ENCODE measurements at regions not wholly inside any gene's neighbourhood (a gene's known extent, or its start where the extent isn't known, plus 50 kb on each side); places are given as distances from the start of the nearest gene placed in this dataset.

GRCh38 chr6:10248378-10248843 is 166.5 kb downstream of the TFAP2A start:
- in situ Hi-C loops (cut with MboI; ENCODE audit: low sequenced_read_pairs): no loop called here

GRCh38 chr6:10237298-10238038 is 177.4 kb downstream of the TFAP2A start:
- in situ Hi-C loops (cut with MboI; ENCODE audit: low sequenced_read_pairs): no loop called here

- in situ Hi-C loops (cut with MboI; ENCODE audit: low sequenced_read_pairs): no loop called here
Observed at GRCh38 chr6:10235344-10235743, 179.5 kb downstream of the TFAP2A start.

- in situ Hi-C loops (cut with MboI; ENCODE audit: low sequenced_read_pairs): no loop called here
Observed at GRCh38 chr6:10230531-10230930, 184.3 kb downstream of the TFAP2A start.

GRCh38 chr6:10223841-10224240 is 191.0 kb downstream of the TFAP2A start:
- in situ Hi-C loops (cut with MboI; ENCODE audit: low sequenced_read_pairs): no loop called here

- in situ Hi-C loops (cut with MboI; ENCODE audit: low sequenced_read_pairs): no loop called here
Observed at GRCh38 chr6:10221178-10221577, 193.7 kb downstream of the TFAP2A start.

- in situ Hi-C loops (cut with MboI; ENCODE audit: low sequenced_read_pairs): no loop called here
Observed at GRCh38 chr6:10219510-10219909, 195.4 kb downstream of the TFAP2A start.

GRCh38 chr6:10217111-10217510 is 197.8 kb downstream of the TFAP2A start:
- in situ Hi-C loops (cut with MboI; ENCODE audit: low sequenced_read_pairs): no loop called here

GRCh38 chr6:10215326-10216110 is 199.4 kb downstream of the TFAP2A start:
- in situ Hi-C loops (cut with MboI; ENCODE audit: low sequenced_read_pairs): no loop called here

- in situ Hi-C loops (cut with MboI; ENCODE audit: low sequenced_read_pairs): no loop called here
Observed at GRCh38 chr6:10210052-10210451, 204.8 kb downstream of the TFAP2A start.

- in situ Hi-C loops (cut with MboI; ENCODE audit: low sequenced_read_pairs): no loop called here
Observed at GRCh38 chr6:10205892-10206291, 209.0 kb downstream of the TFAP2A start.

GRCh38 chr6:10205120-10205519 is 209.8 kb downstream of the TFAP2A start:
- in situ Hi-C loops (cut with MboI; ENCODE audit: low sequenced_read_pairs): no loop called here

- in situ Hi-C loops (cut with MboI; ENCODE audit: low sequenced_read_pairs): no loop called here
Observed at GRCh38 chr6:10203651-10204050, 211.2 kb downstream of the TFAP2A start.

GRCh38 chr6:10202581-10202980 is 212.3 kb downstream of the TFAP2A start:
- in situ Hi-C loops (cut with MboI; ENCODE audit: low sequenced_read_pairs): no loop called here

- in situ Hi-C loops (cut with MboI; ENCODE audit: low sequenced_read_pairs): no loop called here
Observed at GRCh38 chr6:10201606-10202510, 213.0 kb downstream of the TFAP2A start.

- in situ Hi-C loops (cut with MboI; ENCODE audit: low sequenced_read_pairs): no loop called here
Observed at GRCh38 chr6:10196090-10196489, 218.8 kb downstream of the TFAP2A start.

- in situ Hi-C loops (cut with MboI; ENCODE audit: low sequenced_read_pairs): no loop called here
Observed at GRCh38 chr6:10194816-10195672, 219.8 kb downstream of the TFAP2A start.

GRCh38 chr6:10193321-10193720 is 221.6 kb downstream of the TFAP2A start:
- in situ Hi-C loops (cut with MboI; ENCODE audit: low sequenced_read_pairs): no loop called here

- in situ Hi-C loops (cut with MboI; ENCODE audit: low sequenced_read_pairs): no loop called here
Observed at GRCh38 chr6:10190042-10190441, 224.8 kb downstream of the TFAP2A start.

All from HL-60/S4 treated with phorbol 12-myristate 13-acetate at 8.2 ng/mL for 4 days and 3 days (cell line).